Gastrocnemius medialis (tissue), 4 donors: ENCODE measurements at regions not wholly inside any gene's neighbourhood (a gene's known extent, or its start where the extent isn't known, plus 50 kb on each side); places are given as distances from the start of the nearest gene placed in this dataset.

Experiments
- ATAC-seq, 2 donors: fragments of 150-250 bp; one replicate each; pipeline ENCODE4 v1.9.1; 2016
- DNase-seq, 2 donors: peaks; one replicate each; pipeline ENCODE4 v3.0.0-alpha.2; 2019
- H3K27ac ChIP-seq, 4 donors: fragments of 200-600 bp; sonication (generic); 1 replicate in 1 of 4; 2 replicates in 3 of 4; pipeline ENCODE4 v1.5.1; 2016 to 2018; ENCODE audit warnings: mild to moderate bottlenecking in 2 of 4, moderate library complexity in 1 of 4
- H3K27me3 ChIP-seq, 3 donors: fragments of 200-600 bp; sonication (generic) in 2 of 3; 1 replicate in 1 of 3; 2 replicates in 2 of 3; pipeline versions ENCODE4 v1.5.1 to v1.6.0; 2016 to 2019; ENCODE audit warnings: mild to moderate bottlenecking in 1 of 3, moderate library complexity in 1 of 3
- H3K36me3 ChIP-seq, 2 donors: fragments of 200-600 bp; sonication (generic) in 1 of 2; one replicate each; pipeline ENCODE4 v1.5.1; 2017 to 2018
- H3K4me1 ChIP-seq, 2 donors: fragments of 200-600 bp; sonication (generic) in 1 of 2; one replicate each; pipeline ENCODE4 v1.5.1; 2016 to 2017; ENCODE audit warnings: mild to moderate bottlenecking in 2 of 2
- H3K4me3 ChIP-seq, 4 donors: fragments of 200-600 bp; sonication (generic) in 3 of 4; 1 replicate in 1 of 4; 2 replicates in 3 of 4; pipeline ENCODE4 v1.5.1; 2016 to 2019; ENCODE audit warnings: mild to moderate bottlenecking in 2 of 4
- H3K9me3 ChIP-seq, 3 donors: fragments of 200-600 bp; sonication (generic) in 2 of 3; 1 replicate in 1 of 3; 2 replicates in 2 of 3; pipeline ENCODE4 v1.5.1; 2016 to 2019
- POLR2A ChIP-seq, 2 donors: fragments of 450-650 bp; IDR thresholded peaks; one replicate each; pipeline ENCODE4 v1.6.1; 2017; ENCODE audit warnings: antibody characterized with exemption in 2 of 2, mild to moderate bottlenecking in 2 of 2, moderate library complexity in 2 of 2
- in situ Hi-C, 4 donors: fragments of 200-750 bp; cut with MboI; loops; one replicate each; pipeline versions ENCODE4 v1.15.0 to v1.8.0; 2017; ENCODE audit warnings: low sequenced_read_pairs in 4 of 4
- intact Hi-C: fragments of 100-400 bp; cut with DNase I; formaldehyde crosslinking; loops from one replicate; pipeline ENCODE4 v1.15.1; 2023; ENCODE audit warnings: low total_unique reads
- TF ChIP-seq, protein P1 (sequence below), 5 experiments: fragments of 450-650 bp in 3 of 5; fragments of 200-600 bp in 2 of 5; sonication (generic) in 2 of 5; IDR thresholded peaks in 4 of 5; conservative IDR thresholded peaks in 1 of 5; 1 replicate in 4 of 5; 2 replicates in 1 of 5; pipeline ENCODE4 v1.5.1; 2016 to 2019; ENCODE audit warnings: antibody characterized with exemption in 5 of 5, mild to moderate bottlenecking in 3 of 5, moderate library complexity in 3 of 5

DNA sequence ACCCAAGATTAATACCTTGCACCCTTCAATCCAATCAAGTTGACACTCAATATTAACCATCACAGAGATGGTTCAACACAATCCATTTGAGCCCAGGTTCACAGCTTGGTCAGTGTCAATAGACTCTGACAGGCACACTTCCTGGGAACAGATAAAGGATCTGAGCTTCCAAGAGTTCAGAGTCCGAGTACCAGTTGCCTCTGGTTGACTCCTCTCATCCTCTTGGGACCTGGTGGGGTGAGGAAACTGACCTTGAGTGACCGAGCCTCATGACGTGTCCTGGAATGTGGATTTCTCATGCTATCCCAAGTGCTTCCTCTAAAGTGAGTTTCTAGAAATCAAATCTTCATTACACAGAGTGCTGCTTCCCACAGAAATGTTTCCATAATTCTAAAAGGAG lies 162.0 kb downstream of the CYP26A1 start:
- no peak overlapping the region for H3K4me3 ChIP-seq
- no peaks in the 10 kb centered on the region for H3K27me3 ChIP-seq
- intact Hi-C loops (loop anchor here (1.0 kb wide), 1 partner anchor 16 kb away; no protein-coding TSS in a partner anchor), in situ Hi-C loops (no loop called here)
- TF ChIP-seq, protein P1, sequence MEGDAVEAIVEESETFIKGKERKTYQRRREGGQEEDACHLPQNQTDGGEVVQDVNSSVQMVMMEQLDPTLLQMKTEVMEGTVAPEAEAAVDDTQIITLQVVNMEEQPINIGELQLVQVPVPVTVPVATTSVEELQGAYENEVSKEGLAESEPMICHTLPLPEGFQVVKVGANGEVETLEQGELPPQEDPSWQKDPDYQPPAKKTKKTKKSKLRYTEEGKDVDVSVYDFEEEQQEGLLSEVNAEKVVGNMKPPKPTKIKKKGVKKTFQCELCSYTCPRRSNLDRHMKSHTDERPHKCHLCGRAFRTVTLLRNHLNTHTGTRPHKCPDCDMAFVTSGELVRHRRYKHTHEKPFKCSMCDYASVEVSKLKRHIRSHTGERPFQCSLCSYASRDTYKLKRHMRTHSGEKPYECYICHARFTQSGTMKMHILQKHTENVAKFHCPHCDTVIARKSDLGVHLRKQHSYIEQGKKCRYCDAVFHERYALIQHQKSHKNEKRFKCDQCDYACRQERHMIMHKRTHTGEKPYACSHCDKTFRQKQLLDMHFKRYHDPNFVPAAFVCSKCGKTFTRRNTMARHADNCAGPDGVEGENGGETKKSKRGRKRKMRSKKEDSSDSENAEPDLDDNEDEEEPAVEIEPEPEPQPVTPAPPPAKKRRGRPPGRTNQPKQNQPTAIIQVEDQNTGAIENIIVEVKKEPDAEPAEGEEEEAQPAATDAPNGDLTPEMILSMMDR (IDR thresholded peaks at IDR 0.05 in 4 of 5, conservative IDR thresholded peaks at IDR 0.05 in 1 of 5) = no peak
- no peak for TF ChIP-seq POLR2A (IDR thresholded peaks at IDR 0.05)
- peak in 1 of 2 donors; percentile 19 for DNase-seq
- no peak for ATAC-seq
- no peaks in the 10 kb centered on the region for H3K36me3 ChIP-seq
- no peaks in the 10 kb centered on the region for H3K4me1 ChIP-seq
- H3K27ac ChIP-seq = no peak overlapping the region
- H3K9me3 ChIP-seq = no peaks in the 10 kb centered on the region

DNA sequence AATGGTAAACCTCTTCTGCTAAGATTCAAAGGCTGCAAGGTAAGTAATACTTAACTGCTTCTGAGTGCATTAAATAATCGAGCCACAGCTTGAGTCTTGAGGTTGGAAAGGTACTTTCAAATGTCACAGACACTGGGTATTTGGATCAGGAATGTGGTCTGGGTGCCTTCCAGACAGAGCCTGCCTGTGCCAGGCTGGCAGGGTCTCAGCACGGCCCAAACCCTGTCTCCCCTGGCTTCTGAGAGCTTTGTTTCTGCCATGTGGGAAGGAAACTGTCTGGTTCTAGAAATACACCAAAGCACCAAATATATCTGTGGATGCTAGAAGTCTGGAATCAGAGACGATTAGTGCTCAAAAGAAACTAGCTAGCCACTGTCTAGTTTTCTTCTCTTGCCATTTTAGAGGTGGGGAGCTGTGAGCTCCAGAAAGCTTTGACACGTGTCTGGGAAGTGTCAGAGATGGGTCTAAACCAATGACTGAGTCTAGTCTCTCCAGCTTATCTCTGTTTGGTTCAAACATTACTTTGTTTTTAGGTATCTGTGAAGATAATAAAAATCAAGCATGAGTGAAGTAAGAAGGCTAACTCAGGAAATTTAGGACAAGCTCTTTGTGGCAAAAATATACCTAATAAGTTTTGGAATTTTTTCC lies 162.8 kb downstream of the CYP26A1 start:
- H3K9me3 ChIP-seq = no peaks in the 10 kb centered on the region
- TF ChIP-seq, protein P1 (IDR thresholded peaks at IDR 0.05 in 4 of 5, conservative IDR thresholded peaks at IDR 0.05 in 1 of 5) = no peak
- TF ChIP-seq POLR2A (IDR thresholded peaks at IDR 0.05) = no peak
- ATAC-seq = no peak
- intact Hi-C loops (loop anchor here (1.0 kb wide), 1 partner anchor 17 kb away; no protein-coding TSS in a partner anchor), in situ Hi-C loops (no loop called here)
- no peak overlapping the region for H3K27ac ChIP-seq
- H3K4me3 ChIP-seq = no peak overlapping the region
- H3K4me1 ChIP-seq = no peaks in the 10 kb centered on the region
- DNase-seq = no peak
- no peaks in the 10 kb centered on the region for H3K36me3 ChIP-seq
- H3K27me3 ChIP-seq = no peaks in the 10 kb centered on the region

DNA sequence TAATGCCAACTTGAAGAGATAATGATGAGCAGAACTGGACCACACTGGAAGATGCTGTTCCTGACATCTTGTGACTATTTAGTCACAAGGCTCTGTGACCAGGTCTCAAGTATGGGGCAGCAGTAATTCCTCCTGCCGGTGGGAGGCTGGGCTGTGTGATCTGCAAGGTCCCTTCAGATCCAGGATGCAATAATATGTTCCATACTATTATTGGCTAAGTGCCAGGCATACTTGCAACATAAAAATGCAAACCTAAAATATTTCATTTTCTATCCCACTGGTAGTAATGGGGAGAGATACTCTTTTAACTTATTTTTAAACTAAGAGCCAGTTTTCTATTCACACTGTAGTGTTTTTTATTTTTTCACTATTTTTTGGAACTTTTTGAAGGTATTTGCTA lies 171.5 kb downstream of the CYP26A1 start:
- Histone ChIP-seq H3K4me3 (no peak overlapping the region), H3K36me3 (no peaks in the 10 kb centered on the region), H3K9me3 (no peaks in the 10 kb centered on the region), H3K27ac (no peak overlapping the region), H3K27me3 (no peaks in the 10 kb centered on the region), H3K4me1 (peaks cover 0 to 8% of the 10 kb centered on the region in 2 donors)
- no peak for TF ChIP-seq POLR2A (IDR thresholded peaks at IDR 0.05)
- TF ChIP-seq, protein P1 (IDR thresholded peaks at IDR 0.05 in 4 of 5, conservative IDR thresholded peaks at IDR 0.05 in 1 of 5) = no peak
- no peak for DNase-seq
- ATAC-seq = no peak
- intact Hi-C loops = loop anchor here (2.0 kb wide), 1 partner anchor 18 kb away; no protein-coding TSS in a partner anchor
- in situ Hi-C loops = no loop called here

DNA sequence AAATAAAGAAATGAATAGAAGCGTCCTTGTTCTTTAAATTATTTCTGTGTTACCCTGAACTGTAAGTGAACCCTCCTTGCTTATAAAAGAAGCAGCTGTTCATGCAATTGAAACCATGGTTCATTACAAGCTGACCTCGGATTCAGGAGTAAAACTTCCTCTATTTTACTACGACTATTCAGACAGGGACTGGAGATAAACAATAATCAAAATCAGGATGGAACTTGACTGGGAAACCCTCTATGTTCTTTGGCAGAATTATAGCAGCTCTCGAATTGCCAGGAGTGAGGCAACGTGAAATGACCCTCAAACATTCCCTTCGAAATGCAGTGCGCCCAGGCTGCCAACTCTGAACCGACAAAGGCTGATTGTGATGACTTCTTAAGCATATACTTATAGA lies 172.1 kb downstream of the CYP26A1 start:
- DNase-seq (no peak), ATAC-seq (no peak)
- Histone ChIP-seq H3K9me3 (no peaks in the 10 kb centered on the region), H3K27me3 (no peaks in the 10 kb centered on the region), H3K4me1 (peaks cover 0 to 8% of the 10 kb centered on the region in 2 donors), H3K36me3 (no peaks in the 10 kb centered on the region), H3K27ac (no peak overlapping the region), H3K4me3 (no peak overlapping the region)
- intact Hi-C loops (loop anchor here (2.0 kb wide), 1 partner anchor 17 kb away; no protein-coding TSS in a partner anchor), in situ Hi-C loops (no loop called here)
- TF ChIP-seq, protein P1 (IDR thresholded peaks at IDR 0.05 in 4 of 5, conservative IDR thresholded peaks at IDR 0.05 in 1 of 5) = no peak
- TF ChIP-seq POLR2A (IDR thresholded peaks at IDR 0.05) = no peak
